Stimulated activated CD8-positive, alpha-beta memory T cell treated with anti-CD3 and anti-CD28 coated beads, Interleukin-12 subunit alpha, Interleukin-12 subunit beta, amount 100 ng/mL, for 24 hours (primary cell): ENCODE measurements at regions not wholly inside any gene's neighbourhood (a gene's known extent, or its start where the extent isn't known, plus 50 kb on each side); places are given as distances from the start of the nearest gene placed in this dataset.
"Not testable (repeated sequence)": the region's sequence is repeated elsewhere in the genome, so short reads cannot be mapped to it uniquely, and the experiment has no call there.

ENCODE experiments used
- DNase-seq: peaks from one replicate; pipeline ENCODE4 v3.0.0-alpha.2; 2020; ENCODE audit errors: extremely low read depth

DNA sequence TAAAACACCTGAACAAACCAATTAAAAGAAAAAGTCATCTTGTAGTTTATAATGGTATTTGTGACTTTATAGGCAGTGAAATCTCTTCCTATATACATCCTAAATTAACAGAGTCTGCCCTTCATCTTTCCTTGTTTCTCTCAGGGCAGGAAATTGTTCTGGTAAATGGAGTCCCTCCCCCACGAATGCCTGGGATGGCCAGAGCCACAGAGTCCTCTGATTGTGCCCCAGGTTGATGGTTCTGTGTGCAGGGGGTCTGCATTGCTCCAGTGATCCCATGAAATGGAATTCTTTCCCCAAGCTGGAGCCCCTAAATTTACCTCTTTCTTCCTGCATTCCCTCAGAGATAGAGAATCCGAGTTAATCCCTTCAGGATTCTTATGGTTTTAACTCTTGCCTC, 155.5 kb downstream of the MTX2 start:
- DNase-seq = no peak

DNA sequence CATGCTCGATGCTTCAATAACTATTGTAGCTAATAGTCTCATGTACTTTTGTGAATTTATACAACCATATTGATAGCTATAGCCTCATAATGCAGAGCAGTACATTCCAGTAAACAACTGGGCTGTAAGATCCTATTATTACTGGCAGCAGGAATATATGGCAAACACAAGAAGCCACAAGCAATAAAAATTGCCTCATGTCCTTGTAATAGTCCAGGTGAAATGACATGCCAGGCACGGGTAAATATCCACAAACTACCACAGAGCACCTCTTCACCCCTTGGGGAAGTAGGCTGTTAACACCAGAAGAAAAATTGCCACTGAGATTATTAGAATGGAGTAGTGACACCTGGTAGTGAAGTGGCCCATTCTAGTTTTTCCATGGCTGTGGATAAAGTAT, 158.3 kb downstream of the MTX2 start:
- DNase-seq = no peak

GRCh38 chr2:176428944-176429469, 159.8 kb downstream of the MTX2 start:
- DNase-seq = not testable (repeated sequence)

GRCh38 chr2:176432434-176432833, 163.2 kb downstream of the MTX2 start:
- no peak for DNase-seq

GRCh38 chr2:176435729-176436128, 166.5 kb downstream of the MTX2 start:
- no peak for DNase-seq

DNA sequence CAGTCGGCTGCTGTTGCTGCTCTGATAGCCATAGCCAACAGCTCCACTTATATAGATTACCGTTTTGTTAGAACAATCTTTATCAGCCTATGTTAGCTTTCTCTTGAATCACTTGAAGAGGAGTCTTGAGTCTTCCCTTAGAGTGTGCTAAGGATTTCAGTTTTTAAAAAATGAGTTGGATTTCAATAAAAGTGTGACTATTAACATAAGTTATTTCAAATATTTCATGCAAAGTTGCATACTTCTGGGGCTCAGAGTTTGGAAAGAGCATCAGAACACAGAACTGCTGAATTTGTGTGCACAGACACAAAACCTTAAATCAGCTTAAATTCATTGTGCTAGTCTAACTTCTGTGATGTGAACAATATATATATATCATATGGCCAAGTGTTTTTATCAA, 174.7 kb downstream of the MTX2 start:
- DNase-seq = no peak

DNA sequence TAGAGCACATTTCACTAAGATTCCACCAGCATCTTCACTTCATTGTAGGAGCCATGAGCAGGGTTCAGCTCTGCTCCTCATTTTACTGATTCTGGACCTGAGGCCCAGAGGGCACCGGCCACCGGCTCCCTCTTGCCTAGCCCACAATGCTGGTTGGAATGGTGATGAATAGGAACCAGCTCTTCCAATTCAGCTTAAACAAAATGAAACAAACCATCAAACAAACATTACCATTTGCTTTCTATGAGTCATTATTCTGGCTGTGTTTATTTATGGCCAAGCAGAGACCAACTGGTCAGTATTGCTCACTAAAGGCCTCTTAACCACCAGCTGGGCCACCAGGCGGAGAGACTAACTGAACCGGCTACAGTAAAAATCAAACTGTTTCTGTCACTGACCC, 176.7 kb downstream of the MTX2 start:
- no peak for DNase-seq

- no peak for DNase-seq
Measured at GRCh38 chr2:176446718-176447414, 177.6 kb downstream of the MTX2 start.

GRCh38 chr2:176447616-176448015, 178.4 kb downstream of the MTX2 start:
- DNase-seq = no peak

DNA sequence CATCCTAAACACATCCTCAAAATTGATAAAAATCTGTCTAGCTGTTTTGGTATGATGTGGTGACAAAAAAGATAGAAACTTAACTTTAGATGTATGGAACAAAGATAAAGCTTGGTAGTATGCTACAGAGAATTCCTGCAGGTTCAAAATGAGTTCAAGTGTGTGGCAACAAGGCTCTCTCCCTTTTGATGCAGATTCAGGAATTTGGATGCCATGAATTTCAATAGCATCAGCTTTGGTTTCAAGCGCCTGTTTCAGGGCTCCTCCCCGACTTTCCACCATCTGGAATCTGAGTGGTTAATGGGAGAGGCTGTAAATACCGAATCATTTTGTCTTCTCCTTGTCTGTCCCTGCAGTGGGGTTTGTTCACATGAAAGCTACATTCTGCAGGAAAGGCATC, 180.6 kb downstream of the MTX2 start:
- no peak for DNase-seq

GRCh38 chr2:176453784-176454183, 184.5 kb downstream of the MTX2 start:
- no peak for DNase-seq

- DNase-seq = peak; percentile 64
Measured at GRCh38 chr2:176454893-176455815, 185.9 kb downstream of the MTX2 start.

DNA sequence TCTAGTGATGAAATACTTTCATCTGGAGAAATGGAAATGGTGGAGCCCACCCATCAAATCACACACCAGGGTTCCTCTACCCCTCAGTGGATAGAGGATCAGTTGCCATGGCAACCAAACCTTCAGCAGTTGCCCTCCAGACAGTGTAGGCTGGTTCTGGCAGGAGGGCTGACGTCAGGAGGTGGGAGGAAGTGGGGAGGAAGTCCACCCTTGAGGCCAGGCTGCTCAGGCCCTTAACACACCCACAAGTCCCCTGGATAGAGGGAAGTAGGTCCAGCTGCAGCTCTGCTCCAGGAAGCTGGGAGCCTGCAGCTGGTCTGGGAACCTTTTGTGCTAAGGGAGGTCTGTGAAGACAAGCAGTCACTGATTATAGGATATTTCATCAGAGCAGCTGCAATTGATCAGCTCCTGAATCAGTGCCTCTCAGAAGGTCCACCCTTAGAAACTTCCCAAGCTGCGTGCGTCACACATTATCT, 186.6 kb downstream of the MTX2 start:
- no peak for DNase-seq

DNA sequence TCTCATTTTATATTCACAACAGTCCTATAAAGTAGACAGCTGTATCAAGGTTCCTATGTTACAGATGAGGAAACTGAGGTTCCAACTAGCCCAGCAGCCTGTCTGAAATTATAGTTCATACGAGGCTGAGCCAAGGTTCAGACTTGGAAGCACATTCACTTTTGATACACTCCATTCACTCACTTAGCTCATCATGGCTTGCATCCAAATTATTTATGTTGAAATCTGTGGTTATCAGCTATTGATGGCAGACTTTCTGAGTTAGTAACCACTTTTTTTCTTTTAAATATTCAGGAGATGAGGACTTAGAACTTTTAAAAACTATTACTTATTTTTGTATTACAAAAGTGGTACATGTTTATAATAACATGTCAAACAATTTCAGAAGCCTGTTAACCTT, 188.2 kb downstream of the MTX2 start:
- DNase-seq = no peak

DNA sequence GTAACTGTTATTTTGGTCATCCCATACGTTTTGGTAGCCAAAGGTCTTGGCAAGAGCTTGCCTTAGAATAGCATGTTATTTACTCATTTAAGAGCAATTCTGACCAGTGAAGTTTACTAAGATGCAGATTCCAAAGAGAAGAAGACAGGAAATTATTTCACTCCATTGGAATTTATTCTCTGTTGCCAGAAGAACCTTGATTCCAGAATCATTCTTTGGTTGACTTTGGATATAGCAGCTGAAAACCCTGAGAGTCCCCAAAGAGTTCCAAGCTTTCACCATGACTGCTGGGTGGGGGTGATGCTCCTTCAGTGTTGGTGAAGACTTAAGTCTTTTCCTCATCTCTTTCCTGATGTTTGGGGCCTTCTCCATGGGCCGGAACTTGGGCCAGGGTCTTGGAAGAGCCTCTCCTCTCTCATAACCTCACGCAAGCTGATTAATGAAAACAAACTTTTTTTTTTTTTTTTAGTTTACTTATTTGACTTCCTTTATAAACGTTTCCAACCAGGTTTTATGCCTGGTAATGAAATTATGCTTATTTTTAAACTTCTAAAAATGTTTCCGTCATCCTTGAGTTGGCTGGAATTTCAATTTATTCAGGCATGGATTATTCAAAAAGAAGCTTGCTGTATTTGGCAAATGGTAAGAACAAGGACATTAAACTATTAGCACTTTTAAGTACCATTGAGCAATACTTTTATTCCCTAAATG, 192.0 kb downstream of the MTX2 start:
- no peak for DNase-seq

GRCh38 chr2:176461809-176462670, 192.8 kb downstream of the MTX2 start:
- no peak for DNase-seq

- DNase-seq = no peak
Measured at GRCh38 chr2:176463546-176463945, 194.3 kb downstream of the MTX2 start.

DNA sequence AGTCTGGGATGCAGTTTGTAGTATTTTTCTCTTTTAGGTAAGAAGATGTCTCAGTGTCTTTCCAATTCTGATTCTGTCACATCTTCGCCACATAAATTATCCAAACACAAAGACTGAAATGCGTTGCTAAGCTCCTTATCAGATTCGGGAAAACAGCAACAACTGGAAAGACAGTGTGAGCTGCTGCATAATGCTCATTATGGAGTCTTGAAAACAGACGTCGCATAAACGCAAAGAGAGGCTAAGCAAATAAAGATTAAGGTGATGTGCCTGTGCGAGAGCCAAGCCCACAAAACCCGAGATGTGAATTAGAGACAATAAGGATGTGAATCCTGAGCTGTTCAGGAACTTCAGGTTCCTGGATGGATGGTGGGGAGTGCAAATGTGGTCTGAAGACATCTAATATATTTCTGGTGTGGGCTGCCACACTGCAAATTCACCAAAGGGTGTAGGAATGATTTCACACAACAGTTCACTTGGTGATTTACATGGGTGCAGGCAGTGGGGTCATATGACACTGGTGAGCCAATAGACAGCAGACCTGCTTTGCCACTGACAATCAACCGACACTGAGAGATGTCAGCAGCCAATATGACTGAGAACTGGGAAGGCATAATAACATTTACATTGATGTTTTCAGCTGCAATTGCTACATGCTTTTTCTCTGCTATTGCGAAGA, 195.8 kb downstream of the MTX2 start:
- DNase-seq = no peak

GRCh38 chr2:176466918-176467452, 197.7 kb downstream of the MTX2 start:
- no peak for DNase-seq

DNA sequence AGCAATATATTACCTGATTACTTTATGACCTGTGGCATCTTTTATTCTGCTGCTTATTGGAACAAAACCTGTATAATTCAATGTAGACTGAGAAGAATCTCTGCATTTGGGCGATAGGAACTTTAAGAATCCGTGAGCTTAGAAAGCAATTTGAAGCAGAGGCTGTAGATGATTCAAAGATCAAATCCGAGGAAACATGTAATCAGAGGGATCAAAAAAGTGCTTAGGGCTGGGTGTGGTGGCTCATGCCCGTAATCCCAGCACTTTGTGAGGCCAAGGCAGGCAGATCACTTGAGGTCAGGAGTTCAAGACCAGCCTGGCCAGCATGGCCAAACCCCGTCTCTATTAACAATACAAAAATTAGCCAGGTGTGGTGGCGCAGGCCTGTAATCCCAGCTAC, 198.4 kb downstream of the MTX2 start:
- DNase-seq = no peak
